GM19395 (cell line): ENCODE measurements at regions not wholly inside any gene's neighbourhood (a gene's known extent, or its start where the extent isn't known, plus 50 kb on each side); places are given as distances from the start of the nearest gene placed in this dataset.

Experiments used
- ATAC-seq: cut with Tn5 transposase; IDR thresholded peaks from one replicate; pipeline ENCODE4 v1.9.1; 2021; ENCODE audit warnings: mild to moderate bottlenecking, moderate library complexity; ENCODE audit not compliant: unreplicated experiment

DNA sequence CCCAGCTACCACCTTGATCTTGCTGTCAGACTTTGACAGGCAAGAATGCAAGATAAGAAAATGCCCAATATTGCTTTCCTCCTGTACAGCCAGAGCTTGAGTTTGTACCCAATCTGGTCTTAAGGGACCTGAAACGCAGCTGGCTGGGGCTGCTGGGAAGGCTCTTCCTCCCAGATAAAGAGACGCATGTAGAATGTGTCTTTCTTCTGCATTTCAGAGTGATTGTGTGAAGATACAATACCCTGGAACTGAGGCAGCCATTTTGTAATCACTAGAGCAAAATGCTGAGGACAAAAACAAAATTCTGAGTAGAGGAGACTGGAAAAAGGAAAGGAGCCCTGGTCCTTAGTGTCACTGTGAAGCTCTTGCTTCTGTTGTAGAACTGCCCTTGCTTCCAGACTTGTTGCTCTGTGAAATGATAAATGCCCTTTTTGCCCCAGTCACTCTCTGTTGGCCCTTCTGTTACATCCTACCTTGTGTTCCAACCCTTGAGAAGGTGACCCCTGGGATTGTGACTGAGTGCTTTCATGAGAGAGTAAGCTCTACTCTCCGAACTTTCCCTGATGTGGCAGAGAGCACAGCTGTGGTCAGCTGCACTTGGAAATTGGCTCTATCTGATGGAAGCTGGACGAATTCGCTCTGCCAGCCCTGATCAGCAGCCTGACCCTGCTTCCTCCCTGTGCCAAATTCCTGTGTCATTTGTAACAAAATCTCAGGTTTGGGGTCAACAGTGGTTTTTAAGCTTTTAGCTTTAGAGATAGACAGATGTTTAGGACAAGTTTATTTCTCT lies 137.4 kb upstream of the RBMS1 start:
- ATAC-seq, result no peak

GRCh38 chr2:160632084-160632975 lies 138.7 kb upstream of the RBMS1 start:
- no peak for ATAC-seq

DNA sequence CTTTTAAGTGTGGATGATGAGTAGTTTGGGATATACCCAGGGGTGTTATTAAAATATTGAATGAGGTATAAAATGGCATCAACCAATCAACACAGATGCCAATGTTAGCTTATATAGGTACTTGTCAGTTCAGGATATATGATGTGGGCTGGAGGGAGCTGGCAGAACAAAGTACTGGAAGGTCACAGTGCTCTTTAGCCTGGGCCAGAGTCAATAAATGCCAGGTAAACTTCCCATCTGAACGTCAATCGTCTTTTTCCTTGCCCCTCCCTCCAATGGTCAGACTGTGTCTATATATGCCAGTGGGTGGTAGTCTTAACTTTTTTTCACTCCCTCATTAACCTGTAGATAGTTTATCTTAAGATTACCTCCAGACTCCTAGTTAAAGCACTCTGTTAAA lies 140.8 kb upstream of the RBMS1 start:
- ATAC-seq, result no peak

GRCh38 chr2:160635488-160635887 lies 141.9 kb upstream of the RBMS1 start:
- no peak for ATAC-seq

- no peak for ATAC-seq
These were observed 145.9 kb upstream of the RBMS1 start for GRCh38 chr2:160639472-160639871.

GRCh38 chr2:160646684-160647444 lies 153.3 kb upstream of the RBMS1 start:
- ATAC-seq, result no peak

- no peak for ATAC-seq
These were observed 154.5 kb upstream of the RBMS1 start for GRCh38 chr2:160647967-160648685.

DNA sequence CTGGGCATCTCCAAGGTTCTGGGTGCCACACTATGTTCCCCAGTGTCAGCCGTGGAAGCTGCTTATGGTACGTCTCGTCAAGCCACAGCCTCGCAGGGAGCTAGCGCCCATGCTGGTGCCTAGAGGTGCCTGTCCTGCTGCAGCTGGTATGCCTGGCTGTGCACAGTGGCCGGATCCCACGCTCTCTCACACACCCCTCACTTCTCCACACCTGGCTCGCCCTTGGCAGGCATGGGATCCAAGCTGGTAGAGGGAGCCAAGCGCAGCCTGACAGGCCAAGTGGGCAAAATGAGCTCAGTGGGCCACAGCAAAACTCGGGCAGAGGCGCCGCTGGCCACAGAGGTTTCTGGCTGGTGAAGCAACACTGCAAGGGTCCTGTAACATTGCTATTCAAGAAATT lies 156.1 kb upstream of the RBMS1 start:
- no peak for ATAC-seq

DNA sequence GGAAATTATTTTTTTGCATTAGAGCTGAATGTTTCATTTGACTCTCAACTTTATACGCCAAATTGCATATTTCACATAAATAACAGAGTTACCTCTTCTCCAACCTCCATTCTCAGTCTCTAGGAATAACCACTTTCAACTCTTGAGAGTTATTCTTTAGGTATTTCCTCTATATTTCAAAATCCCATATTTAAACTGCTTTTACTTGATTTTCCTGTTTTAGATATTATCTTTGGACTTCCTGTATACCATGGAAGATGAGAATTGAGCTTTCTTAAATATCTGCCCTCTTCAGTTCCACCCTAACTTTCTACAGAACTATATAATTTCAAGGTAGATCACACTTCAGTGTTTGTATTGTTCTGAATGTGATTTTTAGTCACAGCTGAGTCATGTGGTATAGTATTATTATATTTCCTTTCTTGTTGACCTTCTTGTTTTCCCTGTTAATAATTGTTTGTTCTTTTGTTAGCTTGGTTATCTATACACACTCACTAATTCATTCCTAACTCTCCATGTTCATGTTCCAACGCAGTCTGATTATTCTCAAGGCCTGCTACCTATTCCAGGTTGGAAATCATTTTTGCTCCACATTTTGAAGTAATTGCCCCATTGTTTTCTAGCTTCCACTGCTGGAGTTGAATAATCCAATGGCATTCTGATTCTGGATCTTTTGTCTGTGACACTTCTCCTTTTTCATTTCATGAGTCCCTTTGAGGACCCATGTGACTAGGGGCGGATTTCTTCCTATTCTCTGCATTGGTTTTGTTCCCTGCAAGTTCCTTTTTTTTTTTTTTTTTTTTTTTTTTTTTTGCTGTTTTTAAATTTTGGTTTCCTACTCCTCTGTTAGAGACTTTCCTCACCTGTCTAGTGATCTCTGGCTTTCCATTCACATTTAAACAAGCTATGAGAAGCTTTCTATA lies 156.8 kb upstream of the RBMS1 start:
- no peak for ATAC-seq

DNA sequence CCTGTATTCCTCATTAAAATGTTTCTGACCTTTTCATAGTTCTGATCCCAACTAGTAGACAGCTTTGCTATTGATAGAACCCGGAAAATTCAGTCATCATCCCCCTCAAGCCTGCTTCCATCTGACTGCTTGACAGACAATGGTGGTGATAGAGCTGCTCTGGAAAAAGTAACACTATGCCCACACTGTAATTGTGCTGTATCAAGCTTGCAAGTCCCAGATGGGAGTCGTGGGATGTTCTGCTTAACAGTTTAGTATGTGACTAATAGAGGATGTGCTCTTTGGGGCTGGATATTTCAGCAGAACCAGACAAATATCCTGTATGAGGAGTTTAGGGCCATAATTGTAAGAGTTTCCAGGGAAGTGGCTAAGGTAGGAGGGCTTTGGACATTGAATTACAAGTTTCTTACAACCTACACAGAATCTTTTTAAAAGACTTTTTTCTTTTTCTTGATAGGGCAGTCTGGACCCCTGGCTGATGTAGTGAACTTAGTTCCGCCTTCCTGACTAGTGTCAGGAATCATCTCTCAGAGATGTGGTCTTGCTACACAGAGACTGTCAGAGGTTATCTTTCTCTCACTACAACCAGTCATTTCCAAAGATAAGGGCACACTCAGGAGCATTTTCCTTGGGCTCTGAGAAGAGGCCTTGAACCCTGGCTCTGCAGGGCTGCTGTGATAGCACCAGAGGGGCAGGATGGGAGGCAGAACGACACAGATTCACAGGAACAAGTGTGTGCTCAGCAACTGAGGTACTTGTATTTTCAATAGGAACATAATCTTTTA lies 158.0 kb upstream of the RBMS1 start:
- ATAC-seq, result no peak

GRCh38 chr2:160652236-160652635 lies 158.6 kb upstream of the RBMS1 start:
- peak; percentile 65 for ATAC-seq

GRCh38 chr2:160657196-160657595 lies 163.6 kb upstream of the RBMS1 start:
- no peak for ATAC-seq

DNA sequence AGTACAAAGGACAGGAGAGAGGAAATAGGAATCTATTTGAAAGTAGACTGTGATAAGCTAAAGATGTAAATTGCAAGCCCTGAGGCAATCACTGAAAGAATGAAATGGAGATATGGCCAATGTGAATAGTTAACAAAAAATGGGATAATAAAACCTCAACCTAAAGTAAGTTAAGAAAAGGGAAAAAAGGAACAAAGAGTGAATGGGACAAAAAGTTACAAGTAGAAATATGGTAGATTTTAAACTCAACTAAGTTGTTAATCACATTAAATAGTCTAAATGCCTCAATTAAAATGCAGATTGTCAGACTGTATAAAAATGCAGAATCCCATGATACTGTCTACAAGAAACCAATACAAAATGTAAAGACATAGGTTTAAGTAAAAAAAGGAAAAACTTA lies 165.2 kb upstream of the RBMS1 start:
- ATAC-seq, result no peak

DNA sequence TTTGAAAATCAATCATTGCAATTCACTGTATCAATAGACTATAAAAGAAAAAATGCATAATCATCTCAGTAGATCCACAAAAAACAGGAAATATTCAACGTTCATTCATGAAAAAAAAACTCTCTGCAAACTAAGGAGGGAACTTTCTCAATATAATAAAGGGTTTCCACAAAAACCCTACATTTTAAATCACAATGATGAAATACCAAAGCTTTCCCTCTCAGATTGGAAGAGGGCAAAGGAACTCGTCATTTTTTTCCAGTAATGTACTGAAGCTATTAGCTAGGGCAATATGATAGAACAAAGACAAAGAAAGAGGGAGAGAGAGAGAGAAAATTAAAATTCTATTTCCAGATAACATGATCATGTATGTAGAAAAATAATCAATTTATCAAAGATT lies 167.1 kb upstream of the RBMS1 start:
- ATAC-seq, result no peak

- ATAC-seq, result no peak
These were observed 171.1 kb upstream of the RBMS1 start for GRCh38 chr2:160664603-160665140.

DNA sequence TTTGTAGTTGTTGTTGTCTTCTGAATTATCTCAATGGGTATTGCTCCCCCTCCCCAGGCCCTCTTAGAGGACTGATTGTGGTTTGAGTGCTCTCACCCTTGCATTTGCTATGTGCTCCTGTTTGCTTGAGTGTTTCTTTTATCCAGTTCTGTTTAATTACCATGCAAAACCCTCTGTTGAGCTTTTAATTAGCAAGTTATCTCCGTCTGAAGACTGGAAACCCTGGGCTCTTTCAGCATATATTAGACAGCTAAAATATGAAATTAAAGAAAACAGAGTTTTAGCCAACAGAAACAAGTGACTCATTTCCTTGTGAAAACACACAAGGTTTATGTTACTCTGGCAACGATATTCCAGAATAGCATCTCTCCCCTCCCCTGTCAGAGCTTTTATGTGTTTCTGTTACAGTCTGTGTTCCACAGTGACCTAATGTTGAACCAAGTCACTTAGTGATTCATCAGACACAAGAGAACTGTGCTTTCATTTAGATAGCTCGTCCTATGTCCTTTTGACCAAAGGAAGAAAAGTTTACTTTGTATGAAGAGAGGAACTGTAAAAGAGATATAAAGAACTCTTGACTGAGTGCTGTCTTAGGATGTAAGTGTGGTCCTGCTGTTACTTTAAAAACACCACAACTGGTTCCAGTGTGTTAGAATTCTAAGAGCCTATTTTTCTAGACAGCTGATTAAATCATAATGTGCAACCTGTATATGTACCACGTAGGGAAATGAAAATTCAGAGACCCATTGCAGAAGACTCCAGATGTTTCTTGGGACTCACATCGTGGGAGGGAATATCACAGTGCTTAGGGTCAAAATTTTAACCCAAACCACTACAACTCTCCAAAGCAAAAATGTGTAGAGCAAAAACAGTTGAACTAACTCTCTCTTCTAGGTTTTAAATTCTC lies 172.8 kb upstream of the RBMS1 start:
- ATAC-seq, result peak; percentile 82

GRCh38 chr2:160667811-160668210 lies 174.2 kb upstream of the RBMS1 start:
- no peak for ATAC-seq

DNA sequence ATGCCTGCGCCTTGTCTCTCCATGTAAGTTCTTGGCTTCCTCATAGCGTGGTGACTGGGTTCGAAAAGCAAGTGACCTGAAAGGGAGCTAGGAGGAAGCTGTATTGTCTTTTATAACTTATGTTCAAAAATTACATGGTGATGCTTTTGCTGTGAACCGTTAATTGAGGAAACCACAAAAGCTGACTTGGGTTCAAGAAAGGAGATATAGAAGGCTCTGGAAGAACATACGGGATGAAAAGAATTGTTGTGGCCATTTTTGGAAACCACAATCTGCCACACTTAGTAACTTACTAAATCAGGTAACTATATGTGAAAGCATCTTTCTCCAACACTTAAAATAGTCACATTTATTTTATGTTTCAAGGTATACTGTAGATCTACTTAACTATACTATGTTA lies 177.0 kb upstream of the RBMS1 start:
- no peak for ATAC-seq
